HG02642 (cell line): ENCODE measurements at regions not wholly inside any gene's neighbourhood (a gene's known extent, or its start where the extent isn't known, plus 50 kb on each side); places are given as distances from the start of the nearest gene placed in this dataset.

Experiments
- ATAC-seq: cut with Tn5 transposase; IDR thresholded peaks from one replicate; pipeline ENCODE4 v1.9.1; 2021; ENCODE audit warnings: mild to moderate bottlenecking; ENCODE audit not compliant: unreplicated experiment, poor library complexity

DNA sequence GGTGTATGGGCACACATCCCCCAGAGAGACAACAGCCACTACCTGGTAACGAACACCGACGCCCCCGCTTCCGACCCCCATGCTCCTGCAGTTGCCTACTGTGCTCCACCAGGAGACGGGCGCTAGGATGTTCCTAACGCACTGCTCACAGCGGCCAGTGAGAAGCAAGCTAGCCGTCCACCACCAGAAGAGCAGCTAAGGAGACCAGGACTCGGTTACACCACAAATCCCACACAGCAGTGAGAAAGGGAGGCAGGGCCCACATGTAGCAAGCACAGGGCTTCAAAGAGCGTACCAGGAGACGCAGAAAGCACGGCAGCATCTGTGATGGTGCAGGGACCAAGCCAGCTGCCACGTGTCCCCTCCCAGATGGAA, 117.0 kb downstream of the NCOR2 start:
- no peak for ATAC-seq

DNA sequence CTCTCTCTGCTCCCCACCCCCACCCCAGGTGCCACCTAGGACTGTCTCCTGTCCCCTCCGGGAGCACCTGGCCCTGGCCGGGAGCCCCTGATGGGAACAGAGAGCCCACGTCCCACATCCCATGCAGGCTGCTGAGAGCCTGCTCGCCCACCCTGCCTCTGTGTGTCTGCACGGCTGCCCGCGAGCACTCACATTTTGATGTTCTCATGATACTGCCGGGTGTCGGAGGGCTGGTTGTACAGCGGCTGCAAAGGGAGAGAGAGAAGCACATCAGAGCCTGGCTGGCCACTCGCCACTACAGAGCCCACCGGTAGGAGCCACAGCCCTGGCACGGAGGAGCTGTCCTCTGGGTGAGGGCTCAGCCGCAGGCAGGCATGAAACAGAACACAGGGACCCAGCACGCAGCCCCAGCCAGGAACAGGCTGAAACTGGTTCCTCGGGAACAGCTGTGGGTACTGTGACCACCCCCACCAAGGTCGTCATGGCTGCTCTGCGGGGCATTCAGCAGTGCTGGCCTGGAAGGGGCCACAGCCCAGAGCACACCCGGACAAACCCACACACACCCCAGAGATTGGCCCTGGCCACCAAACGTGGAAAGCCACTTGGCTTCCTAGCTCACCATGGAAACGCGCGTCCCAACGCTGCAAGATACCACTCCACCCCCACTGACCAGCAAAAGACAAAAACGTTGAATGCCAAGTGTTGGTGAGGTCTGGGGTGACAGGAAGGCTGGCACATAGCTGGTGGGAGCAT, 117.6 kb downstream of the NCOR2 start:
- no peak for ATAC-seq

DNA sequence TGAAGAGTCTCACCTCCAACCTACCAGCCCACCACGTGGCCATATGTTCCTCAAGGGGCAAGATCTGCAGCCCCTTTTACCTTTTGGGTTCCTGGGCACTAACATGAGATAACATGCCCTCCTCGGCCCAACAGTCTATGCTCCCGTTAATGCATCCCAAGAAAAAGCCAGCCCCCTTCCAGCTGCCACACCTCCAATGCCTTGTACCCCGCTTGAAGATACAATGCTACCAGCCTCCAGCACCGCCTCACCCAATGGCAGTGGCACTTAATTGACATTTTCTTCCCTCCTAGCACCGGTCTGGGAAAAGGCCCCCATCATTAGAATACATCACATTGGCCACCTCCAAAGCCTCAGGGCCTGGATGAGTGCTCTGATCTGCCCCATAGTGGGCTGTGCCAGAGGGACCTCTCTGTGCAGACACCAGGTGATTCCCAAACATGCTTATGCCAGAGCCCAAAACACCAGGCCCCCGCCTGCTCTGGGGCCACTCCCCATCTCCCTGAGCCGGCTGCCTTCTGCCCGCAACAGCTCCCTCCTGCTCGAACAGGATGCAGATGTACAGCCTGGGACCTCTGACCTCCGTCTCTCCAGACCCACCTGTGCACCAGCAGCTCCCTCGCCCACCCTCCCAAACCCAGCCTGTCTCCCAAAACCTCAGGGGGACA, 118.3 kb downstream of the NCOR2 start:
- no peak for ATAC-seq

DNA sequence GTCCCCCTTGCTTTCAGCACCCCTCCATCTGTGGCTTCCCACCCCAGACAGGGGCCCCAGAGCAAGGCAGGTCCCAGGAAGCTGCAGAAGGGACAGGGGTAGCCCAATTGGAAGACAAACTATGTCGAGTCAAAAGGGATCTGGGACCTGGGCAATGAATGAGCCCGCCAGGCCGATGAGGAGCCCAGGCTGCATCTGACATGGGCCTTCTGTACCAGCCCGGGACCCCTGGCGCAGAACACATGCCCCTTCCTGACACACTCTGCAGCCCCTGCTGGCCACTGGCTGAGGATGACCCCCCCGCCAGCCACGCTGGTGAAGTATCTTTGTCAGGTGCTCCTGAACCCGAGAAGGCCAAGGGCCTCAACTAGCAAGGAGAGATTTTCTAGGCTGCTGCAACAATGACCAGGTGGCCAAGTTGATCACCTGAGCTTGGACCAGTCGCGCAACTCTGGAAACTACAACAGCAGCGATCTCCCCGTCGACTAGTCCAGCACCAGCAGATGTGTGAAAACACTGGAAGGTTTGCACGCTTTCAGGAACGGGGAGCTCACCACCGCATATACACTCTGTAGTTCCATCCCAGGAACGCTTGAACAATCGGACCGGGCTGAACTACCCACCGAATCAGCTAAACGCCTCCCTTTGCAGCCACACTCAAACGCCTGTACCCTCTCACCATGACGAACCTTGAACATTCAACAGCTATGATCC, 119.0 kb downstream of the NCOR2 start:
- ATAC-seq: no peak

DNA sequence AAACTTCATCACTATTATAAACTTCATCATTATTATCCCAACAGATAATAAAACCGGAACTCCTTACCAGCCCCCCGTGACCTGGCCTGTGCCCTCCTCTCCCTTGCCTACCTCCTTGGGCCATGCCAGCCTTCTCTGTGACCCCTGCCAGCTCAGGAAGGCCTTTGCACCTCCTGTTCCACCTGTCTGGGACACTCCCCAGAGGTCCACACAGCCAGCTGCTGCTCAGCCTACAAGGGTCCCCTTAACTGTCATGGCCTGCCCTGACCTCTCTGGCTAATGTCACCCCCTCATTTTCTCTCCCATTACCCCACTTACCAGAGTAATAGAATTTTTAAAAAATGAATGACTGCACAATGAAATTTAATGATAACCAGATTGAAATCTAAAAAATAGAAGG, 121.0 kb downstream of the NCOR2 start:
- ATAC-seq: no peak

DNA sequence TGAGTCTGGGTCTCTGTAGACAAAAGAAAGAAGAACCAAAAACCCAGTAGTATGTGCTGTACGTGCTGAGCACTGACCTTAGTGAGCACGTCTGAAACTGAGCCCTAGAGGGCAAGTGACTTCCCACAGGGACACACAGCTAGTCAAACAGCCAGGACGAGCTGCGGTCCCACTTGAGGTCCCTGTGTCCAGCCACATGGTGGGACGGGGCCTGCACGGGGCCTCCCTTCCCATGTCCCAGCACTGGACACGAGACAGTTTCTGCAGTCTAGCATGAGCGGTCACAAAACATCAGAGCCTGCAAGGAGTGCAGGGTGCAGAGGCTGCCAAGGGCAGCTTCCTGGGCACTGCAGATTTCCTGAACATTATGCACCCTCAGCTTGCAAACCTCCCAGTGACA, 121.6 kb downstream of the NCOR2 start:
- no peak for ATAC-seq

DNA sequence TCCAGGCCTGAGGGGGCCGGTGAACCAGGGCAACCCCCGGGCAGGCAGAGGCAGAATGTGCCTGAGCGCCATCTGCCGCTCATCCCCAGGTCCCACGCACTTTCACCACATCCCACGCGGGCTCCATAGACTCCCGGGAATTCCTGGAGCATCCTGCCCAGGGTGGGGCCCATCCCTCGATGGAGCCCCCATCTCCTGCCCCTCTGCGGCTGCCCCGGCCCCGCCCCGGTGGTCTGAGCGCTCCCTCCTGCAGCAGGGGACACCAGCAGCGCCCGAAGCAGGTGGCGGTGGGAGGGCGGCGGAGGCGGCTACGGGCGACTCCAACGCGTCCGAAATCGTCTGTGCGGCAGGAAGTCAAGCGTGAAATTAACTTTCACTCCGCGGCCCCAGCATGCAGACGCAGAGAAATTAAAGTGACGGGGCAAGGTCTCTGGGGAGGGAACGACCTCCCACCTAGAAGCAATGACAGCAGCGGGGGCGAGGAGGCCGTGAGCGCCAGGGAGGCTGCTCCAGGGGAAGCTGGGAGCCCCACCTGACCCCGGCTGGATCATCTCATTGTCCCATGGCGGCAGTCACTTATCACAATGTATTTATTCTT, 122.2 kb downstream of the NCOR2 start:
- no peak for ATAC-seq

DNA sequence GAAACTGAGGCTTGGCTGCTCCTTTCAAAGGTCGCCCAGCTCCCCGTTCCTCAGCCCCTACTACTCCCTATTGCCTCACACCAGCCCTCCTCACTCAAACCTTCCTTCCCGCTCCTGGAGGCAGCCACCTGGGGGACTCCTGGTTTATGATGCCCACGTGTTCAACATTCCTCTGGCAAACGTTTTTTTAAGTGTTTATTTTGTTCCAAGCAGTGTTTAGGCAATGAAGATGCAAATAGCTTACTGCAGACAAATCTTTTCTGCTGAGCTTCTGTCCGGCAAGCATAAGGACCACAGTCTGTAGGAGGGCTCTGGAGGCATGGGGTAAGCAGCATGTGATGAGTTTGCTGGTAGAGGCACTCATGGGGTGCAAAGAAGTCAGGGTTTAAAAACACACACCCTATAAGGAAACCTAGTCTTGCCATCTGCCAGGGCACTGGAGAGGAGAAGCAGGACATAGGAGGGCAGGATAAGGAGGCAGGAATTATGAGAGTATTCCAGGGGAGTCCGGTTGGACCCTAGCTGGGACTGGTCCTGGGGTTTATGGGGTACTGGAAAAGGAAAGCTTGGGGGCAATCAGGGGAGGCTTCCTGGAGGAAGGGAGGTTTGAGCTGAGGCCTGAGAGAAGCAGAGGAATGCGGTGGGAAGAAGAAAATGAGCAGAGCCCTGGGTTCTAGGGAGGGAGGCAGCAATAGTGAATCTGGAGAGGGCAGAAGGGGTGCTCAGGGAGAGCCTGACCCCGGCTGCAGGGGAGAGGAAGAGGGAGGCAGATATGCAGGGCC, 123.3 kb downstream of the NCOR2 start:
- ATAC-seq: no peak

DNA sequence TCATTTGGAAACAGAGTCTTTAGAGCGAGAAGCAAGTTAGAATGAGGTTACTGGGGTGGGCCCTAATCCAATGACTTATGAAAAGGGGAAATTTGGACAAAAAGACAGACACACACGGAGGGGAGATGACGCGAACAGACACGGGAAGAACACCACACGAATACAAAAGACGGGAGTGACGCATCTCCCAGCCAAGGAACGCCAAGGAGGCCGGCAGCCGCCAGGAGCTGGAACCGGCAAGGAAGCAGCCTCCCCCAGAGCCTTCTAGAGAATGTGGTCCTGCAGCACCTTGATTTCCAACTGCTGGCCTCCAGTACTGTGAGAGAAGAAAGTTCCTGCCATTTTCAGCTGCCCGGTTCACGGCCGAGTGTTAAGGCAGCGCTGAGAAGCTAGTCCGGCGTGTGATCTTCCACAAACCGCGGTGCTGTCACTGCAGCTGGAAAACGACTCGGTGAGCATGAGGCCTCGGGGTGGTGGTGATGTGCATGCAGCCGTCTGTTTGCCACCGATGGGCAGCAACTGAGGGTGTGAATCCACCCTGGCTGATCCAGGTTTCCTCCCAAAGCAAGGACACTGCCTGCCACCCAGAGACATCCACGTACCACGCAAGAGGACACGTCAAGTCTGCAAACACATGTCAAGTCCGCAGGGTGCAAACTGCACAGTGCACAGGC, 124.5 kb downstream of the NCOR2 start:
- no peak for ATAC-seq

DNA sequence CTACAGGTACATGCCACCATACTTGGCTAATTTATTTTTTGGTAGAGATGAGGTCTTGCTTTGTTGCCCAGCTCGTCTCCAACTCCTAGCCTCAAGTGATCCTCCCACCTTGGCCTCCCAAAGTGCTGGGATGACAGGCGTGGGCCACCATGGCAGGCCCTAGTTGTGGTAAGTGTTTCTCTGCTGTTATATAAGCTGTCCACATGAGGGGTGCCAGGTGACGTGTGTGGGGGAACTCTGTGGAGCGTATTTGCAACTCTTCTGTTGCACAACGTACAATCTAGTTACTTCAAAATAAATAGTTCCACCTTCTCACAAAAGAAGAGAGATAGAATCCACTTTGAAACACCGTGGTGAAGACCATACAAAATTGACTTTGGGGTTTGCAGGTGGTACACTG, 125.1 kb downstream of the NCOR2 start:
- no peak for ATAC-seq

DNA sequence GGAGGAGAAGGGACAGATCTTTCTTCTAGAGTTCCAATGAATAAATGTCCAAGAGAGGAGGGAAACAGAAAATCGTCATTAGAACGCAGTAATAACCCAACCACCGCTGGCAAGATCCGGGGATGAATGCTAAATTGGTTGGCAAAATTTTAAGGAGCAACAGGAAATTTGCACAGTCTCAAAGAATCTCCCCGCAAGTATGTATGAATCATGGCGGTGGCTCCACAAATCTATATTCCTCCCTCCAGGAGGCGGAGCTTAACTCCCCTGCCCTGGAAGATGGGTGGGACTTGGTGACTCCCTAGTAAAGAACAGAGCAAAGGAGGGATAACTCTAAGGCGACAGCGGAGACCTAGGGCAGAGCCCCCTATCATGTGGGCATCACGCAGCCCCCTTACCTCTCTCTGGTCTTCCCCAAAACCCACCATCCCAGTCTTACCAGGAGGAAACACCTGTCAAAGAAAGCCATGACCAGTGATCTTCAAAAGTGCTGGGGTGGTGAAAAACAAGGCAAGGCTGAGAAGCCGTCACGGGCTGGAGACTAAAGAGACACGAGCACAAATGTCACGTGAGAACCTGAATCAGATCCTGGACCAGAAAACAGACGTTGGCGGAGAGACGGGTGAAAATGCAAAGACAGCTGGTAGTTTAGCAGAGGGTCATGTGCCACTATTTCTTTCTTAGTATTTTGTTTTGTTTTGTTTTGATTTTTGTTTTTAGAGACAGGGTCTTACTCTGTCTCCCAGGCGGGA, 125.8 kb downstream of the NCOR2 start:
- no peak for ATAC-seq

DNA sequence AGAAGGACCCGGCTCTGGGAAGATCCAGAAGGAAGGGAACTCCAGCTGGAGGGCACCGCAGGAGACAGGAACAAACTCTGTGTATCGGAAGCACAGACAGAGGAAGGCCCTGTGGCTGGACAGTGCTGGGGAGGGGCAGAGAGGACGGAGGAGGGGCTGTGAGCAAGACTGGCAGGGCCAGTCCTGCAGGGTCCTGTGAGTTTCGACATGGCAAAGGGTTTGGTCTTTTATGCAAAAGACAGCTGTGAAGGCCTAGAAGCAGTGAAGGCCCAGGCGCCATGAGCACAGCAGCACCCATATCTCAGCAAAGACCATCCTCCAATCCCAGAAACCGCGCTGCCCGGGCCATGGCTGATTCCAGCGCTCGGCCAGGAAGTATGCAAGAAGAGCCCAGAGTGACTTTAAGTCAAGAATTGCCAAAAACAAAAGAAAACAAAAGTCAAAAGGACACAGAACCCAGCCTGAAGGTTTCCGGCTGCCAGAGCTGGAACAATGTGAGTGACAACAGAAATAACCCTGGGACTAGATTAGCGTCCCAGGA, 126.5 kb downstream of the NCOR2 start:
- no peak for ATAC-seq

DNA sequence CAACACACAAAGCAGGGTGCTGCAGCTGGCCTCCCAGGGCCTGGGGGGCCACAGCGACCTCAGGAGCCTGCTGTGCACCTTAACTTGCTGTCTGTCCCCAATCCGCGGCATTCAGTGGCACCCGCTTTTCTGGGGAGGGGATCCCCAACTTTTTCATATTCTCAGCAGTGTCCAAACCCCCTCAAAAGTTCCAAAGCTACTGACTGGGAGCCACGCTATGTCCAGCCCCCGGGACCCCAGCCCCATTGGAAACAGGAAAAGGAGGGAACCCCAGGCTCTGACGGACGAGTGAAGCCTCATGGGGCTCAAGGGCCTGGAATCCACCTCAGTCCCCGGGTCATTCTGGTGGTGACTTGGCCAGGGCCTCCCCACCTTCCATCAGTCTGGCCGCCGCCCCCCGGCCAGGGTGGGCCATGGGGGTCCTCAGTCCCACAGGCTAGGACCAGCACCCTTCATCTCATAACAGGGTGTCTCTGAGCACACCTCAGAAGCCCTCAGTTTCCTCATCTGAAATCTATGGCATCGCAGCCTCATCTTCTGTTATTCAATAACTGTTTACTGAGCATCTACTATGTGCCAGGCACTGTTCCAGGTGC, 127.3 kb downstream of the NCOR2 start:
- ATAC-seq: no peak

DNA sequence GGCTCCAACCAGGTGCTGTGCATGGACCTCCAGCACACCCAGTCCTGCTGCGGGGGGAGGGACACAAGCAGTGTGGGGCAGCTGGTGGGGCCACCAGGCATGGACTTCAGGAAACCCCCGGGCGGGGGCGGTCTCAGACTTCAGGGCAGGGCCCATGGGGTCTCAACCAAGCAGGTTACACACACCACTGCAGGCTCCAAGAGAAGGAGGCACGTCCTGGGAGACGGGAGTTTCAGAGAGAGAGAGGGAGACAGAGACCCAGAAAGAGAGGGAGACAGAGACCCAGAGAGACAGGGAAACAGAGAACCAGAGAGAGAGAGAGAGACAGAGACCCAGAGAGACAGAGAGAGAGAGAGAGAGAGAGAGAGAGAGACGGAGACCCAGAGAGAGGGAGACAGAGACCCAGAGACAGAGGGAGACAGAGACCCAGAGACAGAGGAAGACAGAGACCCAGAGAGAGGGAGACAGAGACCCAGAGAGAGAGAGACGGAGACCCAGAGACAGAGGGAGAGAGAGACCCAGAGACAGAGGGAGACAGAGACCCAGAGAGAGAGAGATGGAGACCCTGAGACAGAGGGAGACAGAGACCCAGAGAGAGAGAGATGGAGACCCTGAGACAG, 128.9 kb downstream of the NCOR2 start:
- ATAC-seq: no peak

DNA sequence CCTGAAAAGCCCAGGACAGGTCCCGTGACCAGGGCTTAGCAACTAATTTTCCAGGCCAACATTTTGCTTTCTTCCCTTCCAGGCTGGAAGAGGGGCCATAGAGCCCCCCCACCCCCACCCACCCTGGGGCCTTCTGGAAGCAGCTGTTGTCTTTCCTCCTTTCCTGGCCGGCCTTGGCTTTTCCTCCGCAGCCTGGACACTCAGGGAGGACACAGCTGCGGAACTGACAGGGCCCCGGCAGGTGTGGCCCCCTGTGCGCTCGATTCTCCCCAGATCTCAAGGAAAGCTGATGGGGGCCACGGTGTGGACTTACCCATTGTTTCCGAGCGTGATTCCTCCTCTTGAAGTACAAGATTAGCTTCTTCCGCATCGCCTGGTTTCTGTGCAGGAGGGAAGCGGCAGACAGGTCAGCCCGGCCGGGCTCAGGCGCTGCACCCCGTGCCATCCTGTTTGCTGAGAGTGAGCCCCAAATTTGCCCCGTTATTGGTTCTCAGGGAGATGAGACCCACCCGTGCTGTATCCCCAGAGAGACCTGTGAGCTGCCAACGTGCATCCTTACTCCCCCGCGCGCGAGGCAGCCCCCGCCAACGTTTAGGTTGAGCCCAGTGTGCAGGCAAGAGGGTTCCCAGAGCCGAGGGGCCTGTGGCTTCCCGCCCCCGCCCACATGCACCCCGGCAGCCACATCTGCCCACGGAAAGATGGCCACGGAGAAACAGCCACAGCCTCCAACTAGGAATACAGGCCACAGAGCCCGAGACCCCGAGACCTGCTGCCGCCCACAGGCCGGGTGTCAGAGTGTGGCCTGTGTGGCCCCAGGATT, 129.6 kb downstream of the NCOR2 start:
- ATAC-seq: no peak

DNA sequence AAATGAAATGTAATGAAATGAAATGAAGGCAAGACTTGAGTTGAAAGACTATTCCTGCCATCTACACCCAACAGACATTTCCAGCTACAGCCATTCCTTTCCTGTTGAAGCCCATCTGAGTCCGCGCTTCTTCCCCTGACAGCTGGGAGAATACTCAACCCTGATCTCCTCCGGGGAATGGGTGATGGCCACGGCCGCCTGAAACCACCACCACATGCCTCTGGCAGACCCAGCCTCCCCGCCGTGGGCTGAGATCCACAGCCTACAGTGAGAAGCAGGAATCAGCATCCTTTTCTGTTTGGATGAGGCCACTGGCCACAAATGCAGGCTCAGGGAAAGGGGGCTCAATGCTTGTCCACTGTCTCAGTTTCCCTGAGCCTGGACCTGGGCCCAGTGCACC, 130.3 kb downstream of the NCOR2 start:
- ATAC-seq: no peak

DNA sequence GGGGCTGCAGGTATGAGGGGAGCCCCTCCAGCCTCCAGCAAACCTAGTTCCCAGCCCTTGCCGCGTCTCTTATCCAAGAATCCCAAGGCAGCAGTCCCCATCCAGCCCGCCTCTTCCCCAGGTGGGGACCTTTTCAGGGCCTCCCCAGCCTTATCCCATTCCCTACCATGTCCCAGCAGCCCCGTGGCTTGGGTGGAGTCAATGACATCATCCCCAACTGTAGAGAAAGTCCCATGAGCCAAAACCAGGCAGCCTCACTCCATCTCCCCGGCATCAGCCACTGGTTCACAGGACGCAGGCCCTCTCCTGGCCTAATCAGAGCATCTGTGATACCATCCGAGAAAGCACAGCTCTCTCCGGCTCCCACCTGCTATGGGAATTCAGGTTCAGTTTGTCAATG, 131.0 kb downstream of the NCOR2 start:
- no peak for ATAC-seq
